HepG2 (cell line): ENCODE measurements at regions not wholly inside any gene's neighbourhood (a gene's known extent, or its start where the extent isn't known, plus 50 kb on each side); places are given as distances from the start of the nearest gene placed in this dataset.
A peak's percentile ranks its signal among the peaks of the same experiment; 100 is the strongest.

Experiments
- ATF1 ChIP-seq: IDR thresholded peaks from 2 replicates; pipeline ENCODE4 v1.6.1; 2016; ENCODE audit warnings: mild to moderate bottlenecking, control low read depth
- BCL6 ChIP-seq: IDR thresholded peaks from 2 replicates; pipeline ENCODE4 v1.6.1; 2016; ENCODE audit warnings: missing genetic modification reagents, missing compliant biosample characterization
- BRD4 ChIP-seq: sonication (generic); formaldehyde crosslinking; IDR thresholded peaks from 2 replicates; pipeline ENCODE4 v1.4.0; 2020; ENCODE audit warnings: missing genetic modification reagents
- CBX2 ChIP-seq, 2 experiments: fragments of 200-600 bp in 1 of 2; sonication (generic); formaldehyde crosslinking in 1 of 2; IDR thresholded peaks; 2 replicates each; pipeline versions ENCODE4 v1.7.0 to v1.8.1; 2018 to 2022; ENCODE audit warnings: low read depth in 2 of 2, low read length in 1 of 2, mild to moderate bottlenecking in 1 of 2, missing genetic modification reagents in 1 of 2
- CTCF ChIP-seq: sonication (generic); formaldehyde crosslinking; IDR thresholded peaks from 2 replicates; pipeline ENCODE4 v1.5.0; 2020; ENCODE audit warnings: mild to moderate bottlenecking, missing genetic modification reagents, moderate library complexity
- FOXK2 ChIP-seq: fragments of 450-650 bp; IDR thresholded peaks from 2 replicates; pipeline ENCODE4 v1.6.1; 2016
- GATAD1 ChIP-seq: IDR thresholded peaks from 2 replicates; pipeline ENCODE4 v1.6.1; 2016; ENCODE audit warnings: missing genetic modification reagents, missing compliant biosample characterization
- HMG20A ChIP-seq: IDR thresholded peaks from 2 replicates; pipeline ENCODE4 v1.6.1; 2016; ENCODE audit warnings: borderline replicate concordance
- MXI1 ChIP-seq: IDR thresholded peaks from 3 replicates; pipeline ENCODE4 v1.6.1; 2012; ENCODE audit warnings: low read depth, low read length, inconsistent platforms, borderline replicate concordance
- MYC ChIP-seq: sonication (generic); formaldehyde crosslinking; IDR thresholded peaks from 2 replicates; pipeline ENCODE4 v1.9.0; 2021; ENCODE audit warnings: missing genetic modification reagents, borderline replicate concordance
- TF ChIP-seq, protein P1 (sequence below): sonication (generic); formaldehyde crosslinking; IDR thresholded peaks from 2 replicates; pipeline ENCODE4 v1.5.1; 2020; ENCODE audit warnings: mild to moderate bottlenecking, missing genetic modification reagents, moderate library complexity

DNA sequence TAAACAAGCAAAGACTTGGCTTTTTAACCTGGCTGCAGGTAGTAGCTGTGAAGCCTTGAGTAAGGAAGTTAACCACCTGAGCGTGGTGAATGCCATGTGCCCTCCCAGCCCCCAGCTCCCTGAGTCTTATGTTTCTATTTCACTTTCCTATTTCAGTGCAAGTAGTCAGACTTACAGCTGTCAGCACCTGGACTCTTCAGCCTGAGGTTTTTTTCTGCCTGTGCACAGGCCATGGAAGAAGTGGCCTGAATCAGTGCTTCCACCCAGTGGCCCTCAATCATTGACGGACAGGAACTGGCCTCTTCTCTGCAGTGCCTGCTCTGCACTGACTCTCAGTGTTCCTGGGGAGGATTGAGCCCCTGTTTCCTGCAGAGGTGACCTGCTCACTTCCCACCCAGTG lies 796.4 kb downstream of the MED13L start:
- TF ChIP-seq GATAD1 (CRISPR knock-in tag) (no peak), CBX2 (IDR thresholded peaks at IDR 0.05; ENCODE audit: low read depth, low read length) (no peak), CBX2 (CRISPR knock-in tag; IDR thresholded peaks at IDR 0.05; ENCODE audit: low read depth) (no peak), ATF1 (CRISPR knock-in tag) (no peak), MYC (no peak), FOXK2 (no peak), BRD4 (no peak), CTCF (CRISPR knock-in tag) (peak; percentile 74), BCL6 (no peak), MXI1 (no peak), HMG20A (no peak)
- TF ChIP-seq, protein P1, sequence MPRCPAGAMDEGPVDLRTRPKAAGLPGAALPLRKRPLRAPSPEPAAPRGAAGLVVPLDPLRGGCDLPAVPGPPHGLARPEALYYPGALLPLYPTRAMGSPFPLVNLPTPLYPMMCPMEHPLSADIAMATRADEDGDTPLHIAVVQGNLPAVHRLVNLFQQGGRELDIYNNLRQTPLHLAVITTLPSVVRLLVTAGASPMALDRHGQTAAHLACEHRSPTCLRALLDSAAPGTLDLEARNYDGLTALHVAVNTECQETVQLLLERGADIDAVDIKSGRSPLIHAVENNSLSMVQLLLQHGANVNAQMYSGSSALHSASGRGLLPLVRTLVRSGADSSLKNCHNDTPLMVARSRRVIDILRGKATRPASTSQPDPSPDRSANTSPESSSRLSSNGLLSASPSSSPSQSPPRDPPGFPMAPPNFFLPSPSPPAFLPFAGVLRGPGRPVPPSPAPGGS, result no peak
